CD4-positive, alpha-beta T cell (primary cell): ENCODE measurements at regions not wholly inside any gene's neighbourhood (a gene's known extent, or its start where the extent isn't known, plus 50 kb on each side); places are given as distances from the start of the nearest gene placed in this dataset.
A peak's percentile ranks its signal among the peaks of the same experiment; 100 is the strongest.

Experiments
- ATAC-seq: fragments of 200-7000 bp; cut with Tn5 transposase; one replicate; pipeline ENCODE4 v1.10.0; 2022; ENCODE audit warnings: mild to moderate bottlenecking; ENCODE audit not compliant: poor library complexity
- CTCF ChIA-PET: fragments of 350-600 bp; sonication (Branson Sonifier 250); formaldehyde crosslinking; loops from one replicate; lab custom pipeline; 2021; ENCODE audit warnings: antibody characterized with exemption, inconsistent platforms; lab: Charles Lee
- POLR2A ChIA-PET: fragments of 350-600 bp; sonication (Branson Sonifier 250); formaldehyde crosslinking; loops from one replicate; lab custom pipeline; 2021; ENCODE audit warnings: antibody characterized with exemption, inconsistent platforms; lab: Charles Lee
- DNase-seq, 14 experiments: peaks; one replicate each; pipeline ENCODE4 v3.0.0-alpha.2; 2013 to 2020; ENCODE audit warnings: mixed read lengths in 2 of 14
- H3K27ac ChIP-seq, 2 donors: one replicate each; pipeline versions ENCODE4 v1.5.1 to v1.7.0; 2013; ENCODE audit warnings: low read length in 2 of 2, low read depth in 1 of 2, mild to moderate bottlenecking in 1 of 2
- H3K27me3 ChIP-seq, 2 experiments: 1 replicate in 1 of 2; 2 replicates in 1 of 2; pipeline versions ENCODE4 v1.6.1 to v1.7.0; 2013; ENCODE audit warnings: low read length in 2 of 2, control low read depth in 1 of 2, mild to moderate bottlenecking in 1 of 2, moderate library complexity in 1 of 2; ENCODE audit not compliant: insufficient read depth in 2 of 2, control insufficient read depth in 1 of 2
- H3K36me3 ChIP-seq: one replicate; pipeline ENCODE4 v1.6.1; 2013; ENCODE audit warnings: low read length, control low read depth; ENCODE audit not compliant: insufficient read depth
- H3K4me1 ChIP-seq: one replicate; pipeline ENCODE4 v1.6.1; 2013; ENCODE audit warnings: low read length, control low read depth; ENCODE audit not compliant: insufficient read depth
- H3K4me3 ChIP-seq: one replicate; pipeline ENCODE4 v1.5.1; 2013; ENCODE audit warnings: mild to moderate bottlenecking, low read length, moderate library complexity
- H3K9me3 ChIP-seq, 2 experiments: 1 replicate in 1 of 2; 2 replicates in 1 of 2; pipeline versions ENCODE4 v1.6.1 to v1.7.0; 2013; ENCODE audit warnings: low read length in 2 of 2, mild to moderate bottlenecking in 2 of 2, control low read depth in 1 of 2, moderate library complexity in 1 of 2; ENCODE audit not compliant: control insufficient read depth in 1 of 2, insufficient read depth in 1 of 2
- H3K27ac Mint-ChIP-seq: one replicate; pipeline ENCODE4 v1.8.0; 2020; ENCODE audit warnings: mixed read lengths
- H3K27me3 Mint-ChIP-seq: one replicate; pipeline ENCODE4 v1.8.0; 2021; ENCODE audit warnings: mixed read lengths
- H3K36me3 Mint-ChIP-seq: one replicate; pipeline ENCODE4 v1.8.0; 2021; ENCODE audit warnings: low read depth, mixed read lengths
- H3K4me1 Mint-ChIP-seq: one replicate; pipeline ENCODE4 v1.8.0; 2021; ENCODE audit warnings: low read depth, mixed read lengths
- H3K4me3 Mint-ChIP-seq: one replicate; pipeline ENCODE4 v1.8.0; 2020; ENCODE audit warnings: mild to moderate bottlenecking, mixed read lengths
- H3K9me3 Mint-ChIP-seq: one replicate; pipeline ENCODE4 v1.8.0; 2020; ENCODE audit warnings: mixed read lengths
- CTCF ChIP-seq: fragments of 200-600 bp; IDR thresholded peaks from one replicate; pipeline ENCODE4 v1.8.0; 2022; ENCODE audit warnings: antibody characterized with exemption, mild to moderate bottlenecking
- intact Hi-C, 2 experiments: fragments of 100-400 bp; cut with DNase I in 1 of 2; cut with micrococcal nuclease in 1 of 2; formaldehyde crosslinking; loops; one replicate each; pipeline versions ENCODE4 v1.15.1 to v1.9.0; 2023 to 2025; cut with DNase I, micrococcal nuclease

- Mint-ChIP-seq H3K27me3 (peaks cover 8% of the 10 kb centered on the region), H3K4me3 (no peak overlapping the region), H3K27ac (no peak overlapping the region), H3K9me3 (no peaks in the 10 kb centered on the region), H3K36me3 (no peaks in the 10 kb centered on the region), H3K4me1 (no peaks in the 10 kb centered on the region)
- no peak for TF ChIP-seq CTCF
- H3K4me3 ChIP-seq = no peak overlapping the region
- DNase-seq = no peak
- no peaks in the 10 kb centered on the region for H3K27me3 ChIP-seq
- no peak for ATAC-seq
- H3K9me3 ChIP-seq = no peaks in the 10 kb centered on the region
- CTCF ChIA-PET = interaction anchor here (0.9 kb wide), 1 partner anchor 12 kb away, joined by 3 read pairs; no protein-coding TSS in a partner anchor
- intact Hi-C loops = no loop called here
- POLR2A ChIA-PET = no interaction called here
- no peaks in the 10 kb centered on the region for H3K4me1 ChIP-seq
- no peaks in the 10 kb centered on the region for H3K36me3 ChIP-seq
- H3K27ac ChIP-seq = no peak overlapping the region
Observed at GRCh38 chr12:91370086-91370868, 187.7 kb upstream of the DCN start.

GRCh38 chr12:91368613-91369012 is 186.0 kb upstream of the DCN start:
- Histone ChIP-seq H3K9me3 (no peaks in the 10 kb centered on the region), H3K4me1 (no peaks in the 10 kb centered on the region), H3K27me3 (no peaks in the 10 kb centered on the region), H3K4me3 (no peak overlapping the region), H3K27ac (no peak overlapping the region), H3K36me3 (no peaks in the 10 kb centered on the region)
- TF ChIP-seq CTCF = no peak
- H3K36me3 Mint-ChIP-seq = no peaks in the 10 kb centered on the region
- POLR2A ChIA-PET = interaction anchor here (1.5 kb wide), 1 partner anchor 13 kb away, joined by 5 read pairs; no protein-coding TSS in a partner anchor
- H3K27me3 Mint-ChIP-seq = peaks cover 5% of the 10 kb centered on the region
- no peak overlapping the region for H3K27ac Mint-ChIP-seq
- no peaks in the 10 kb centered on the region for H3K4me1 Mint-ChIP-seq
- intact Hi-C loops = no loop called here
- no peak overlapping the region for H3K4me3 Mint-ChIP-seq
- CTCF ChIA-PET = no interaction called here
- no peak for ATAC-seq
- no peak for DNase-seq
- no peaks in the 10 kb centered on the region for H3K9me3 Mint-ChIP-seq

GRCh38 chr12:91367234-91367849 is 184.7 kb upstream of the DCN start:
- H3K4me1 ChIP-seq = no peaks in the 10 kb centered on the region
- peak; percentile 30 for TF ChIP-seq CTCF
- H3K27ac ChIP-seq = no peak overlapping the region
- no peak overlapping the region for H3K27ac Mint-ChIP-seq
- H3K4me1 Mint-ChIP-seq = no peaks in the 10 kb centered on the region
- H3K36me3 Mint-ChIP-seq = no peaks in the 10 kb centered on the region
- no peaks in the 10 kb centered on the region for H3K9me3 ChIP-seq
- H3K36me3 ChIP-seq = no peaks in the 10 kb centered on the region
- ChIA-PET POLR2A (no interaction called here), CTCF (no interaction called here)
- no peak overlapping the region for H3K4me3 Mint-ChIP-seq
- H3K27me3 Mint-ChIP-seq = peaks cover 5% of the 10 kb centered on the region
- DNase-seq = peak in 1 of 14 experiments; percentile 11
- no peak overlapping the region for H3K4me3 ChIP-seq
- ATAC-seq = no peak
- intact Hi-C loops = no loop called here
- no peaks in the 10 kb centered on the region for H3K27me3 ChIP-seq
- no peaks in the 10 kb centered on the region for H3K9me3 Mint-ChIP-seq
